ENCODE measurements at regions not wholly inside any gene's neighbourhood (a gene's known extent, or its start where the extent isn't known, plus 50 kb on each side); places are given as distances from the start of the nearest gene placed in this dataset.

- no peaks in the 10 kb centered on the region for H3K27me3 ChIP-seq (replicated peaks; ENCODE audit: control insufficient read depth, insufficient read depth, low read length)
- DNase-seq (ENCODE audit: extremely low read depth, insufficient read length) = no peak
- no peaks in the 10 kb centered on the region for H3K36me3 ChIP-seq (ENCODE audit: control insufficient read depth, insufficient read depth, low read length)
- no peak overlapping the region for H3K4me3 ChIP-seq (replicated peaks; ENCODE audit: low read depth, low read length)
- no peak for TF ChIP-seq CTCF (IDR thresholded peaks at IDR 0.05; ENCODE audit: insufficient read depth, low read length, poor library complexity, severe bottlenecking)
These were observed 104.0 kb downstream of the CYRIA start for GRCh38 chr2:16561676-16562075.

- Histone ChIP-seq H3K36me3 (ENCODE audit: control insufficient read depth, insufficient read depth, low read length) (no peaks in the 10 kb centered on the region), H3K27me3 (replicated peaks; ENCODE audit: control insufficient read depth, insufficient read depth, low read length) (no peaks in the 10 kb centered on the region), H3K4me3 (replicated peaks; ENCODE audit: low read depth, low read length) (no peak overlapping the region)
- no peak for DNase-seq (ENCODE audit: extremely low read depth, insufficient read length)
- no peak for TF ChIP-seq CTCF (IDR thresholded peaks at IDR 0.05; ENCODE audit: insufficient read depth, low read length, poor library complexity, severe bottlenecking)
These were observed 104.4 kb downstream of the CYRIA start for GRCh38 chr2:16561251-16561650.

GRCh38 chr2:16559278-16560067, 106.2 kb downstream of the CYRIA start:
- no peaks in the 10 kb centered on the region for H3K36me3 ChIP-seq (ENCODE audit: control insufficient read depth, insufficient read depth, low read length)
- H3K27me3 ChIP-seq (replicated peaks; ENCODE audit: control insufficient read depth, insufficient read depth, low read length) = no peaks in the 10 kb centered on the region
- TF ChIP-seq CTCF (IDR thresholded peaks at IDR 0.05; ENCODE audit: insufficient read depth, low read length, poor library complexity, severe bottlenecking) = no peak
- DNase-seq (ENCODE audit: extremely low read depth, insufficient read length) = no peak
- no peak overlapping the region for H3K4me3 ChIP-seq (replicated peaks; ENCODE audit: low read depth, low read length)

- TF ChIP-seq CTCF (IDR thresholded peaks at IDR 0.05; ENCODE audit: insufficient read depth, low read length, poor library complexity, severe bottlenecking) = no peak
- no peak for DNase-seq (ENCODE audit: extremely low read depth, insufficient read length)
- Histone ChIP-seq H3K4me3 (replicated peaks; ENCODE audit: low read depth, low read length) (no peak overlapping the region), H3K36me3 (ENCODE audit: control insufficient read depth, insufficient read depth, low read length) (no peaks in the 10 kb centered on the region), H3K27me3 (replicated peaks; ENCODE audit: control insufficient read depth, insufficient read depth, low read length) (no peaks in the 10 kb centered on the region)
These were observed 111.5 kb downstream of the CYRIA start for GRCh38 chr2:16554060-16554583.

- no peak for DNase-seq (ENCODE audit: extremely low read depth, insufficient read length)
- peak; percentile 66 for TF ChIP-seq CTCF (IDR thresholded peaks at IDR 0.05; ENCODE audit: insufficient read depth, low read length, poor library complexity, severe bottlenecking)
These were observed 112.4 kb downstream of the CYRIA start for GRCh38 chr2:16553226-16553625.

More at GRCh38 chr2:16553226-16553625, 112.4 kb downstream of the CYRIA start:
- H3K36me3 ChIP-seq (ENCODE audit: control insufficient read depth, insufficient read depth, low read length) = no peaks in the 10 kb centered on the region
- no peaks in the 10 kb centered on the region for H3K27me3 ChIP-seq (replicated peaks; ENCODE audit: control insufficient read depth, insufficient read depth, low read length)
- H3K4me3 ChIP-seq (replicated peaks; ENCODE audit: low read depth, low read length) = no peak overlapping the region
